ENCODE measurements at regions not wholly inside any gene's neighbourhood (a gene's known extent, or its start where the extent isn't known, plus 50 kb on each side); places are given as distances from the start of the nearest gene placed in this dataset.

DNA sequence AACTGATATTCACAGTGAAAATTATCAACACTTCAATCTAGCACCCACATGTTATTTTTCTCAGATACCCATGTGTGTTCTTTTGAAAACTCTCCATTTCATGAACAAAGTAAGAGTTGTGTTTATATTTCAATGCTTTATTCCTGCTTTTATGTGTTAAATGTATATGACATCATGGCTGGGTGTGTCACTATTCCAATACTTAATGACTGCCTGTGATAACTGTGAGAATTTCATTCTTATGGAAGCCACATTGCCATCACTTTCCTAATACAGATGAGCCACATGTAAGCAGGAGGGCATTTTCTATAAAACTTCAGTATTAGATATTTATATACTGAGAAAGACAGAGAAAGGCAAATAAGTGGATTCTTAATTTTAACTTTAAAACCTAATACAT is 100.4 kb upstream of the FIGN start:
- Histone ChIP-seq H3K27me3 (replicated peaks; ENCODE audit: insufficient read depth) (no peaks in the 10 kb centered on the region), H3K9ac (no peak overlapping the region), H3K27ac (no peak overlapping the region), H3K9me2 (ENCODE audit: insufficient read depth) (0 out of 2 replicates have a peak, but pooled peaks cover 3% of the 10 kb centered on the region), H3K4me2 (ENCODE audit: unreplicated experiment) (no peak overlapping the region), H4K20me1 (ENCODE audit: insufficient read depth) (no peaks in the 10 kb centered on the region), H3K4me3 (no peak overlapping the region), H2AFZ (0 out of 2 replicates have a peak overlapping the region, but pooled peaks have one; percentile 10), H3F3A (ENCODE audit: insufficient read depth) (no peaks in the 10 kb centered on the region), H3K9me3 (ENCODE audit: low read depth) (no peaks in the 10 kb centered on the region), H3K4me1 (ENCODE audit: insufficient read depth) (no peaks in the 10 kb centered on the region), H3K36me3 (ENCODE audit: low read depth) (no peaks in the 10 kb centered on the region), H3K79me2 (ENCODE audit: insufficient read depth) (no peaks in the 10 kb centered on the region)
- no peak for DNase-seq
- in situ Hi-C loops (cut with MboI): no loop called here
- TF ChIP-seq EZH2 (IDR thresholded peaks at IDR 0.05; ENCODE audit: insufficient read depth, poor library complexity, severe bottlenecking) (no peak), EZH2phosphoT487 (IDR thresholded peaks at IDR 0.05; ENCODE audit: insufficient read depth, low read depth) (no peak)

DNA sequence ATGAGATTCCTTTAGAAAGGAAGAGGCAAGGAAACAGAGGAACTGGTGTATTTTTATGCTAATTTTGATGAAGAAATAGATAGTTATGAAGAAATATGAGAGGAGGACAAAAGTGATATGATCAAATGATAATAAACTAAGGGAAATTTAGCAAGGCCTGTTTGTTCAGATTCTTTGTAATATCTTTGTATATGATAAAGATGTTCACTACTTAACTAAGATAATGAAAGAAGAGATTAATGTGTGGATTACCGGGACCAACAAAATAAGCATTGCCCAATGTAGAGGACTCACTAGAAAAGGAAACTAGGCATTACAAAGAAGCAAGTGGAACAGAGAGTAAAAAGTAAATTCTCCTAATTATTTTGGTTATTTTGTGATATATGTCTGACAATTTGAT is 99.0 kb upstream of the FIGN start:
- 92 to 100% methylated on average over 1 of the region's 1 CpG for WGBS, 2 experiments (ENCODE audit: low coverage in 1 of 2, low lambda C conversion rate in 2 of 2, missing lambda C conversion rate in 2 of 2)
- Histone ChIP-seq H3K9me3 (ENCODE audit: low read depth) (no peaks in the 10 kb centered on the region), H4K20me1 (ENCODE audit: insufficient read depth) (no peaks in the 10 kb centered on the region), H3K4me2 (ENCODE audit: unreplicated experiment) (no peak overlapping the region), H3K9me2 (ENCODE audit: insufficient read depth) (0 out of 2 replicates have a peak, but pooled peaks cover 3% of the 10 kb centered on the region), H3K9ac (no peak overlapping the region), H2AFZ (no peak overlapping the region), H3K27ac (no peak overlapping the region), H3K27me3 (replicated peaks; ENCODE audit: insufficient read depth) (no peaks in the 10 kb centered on the region), H3K4me1 (ENCODE audit: insufficient read depth) (no peaks in the 10 kb centered on the region), H3K4me3 (no peak overlapping the region), H3F3A (ENCODE audit: insufficient read depth) (no peaks in the 10 kb centered on the region), H3K79me2 (ENCODE audit: insufficient read depth) (no peaks in the 10 kb centered on the region), H3K36me3 (ENCODE audit: low read depth) (no peaks in the 10 kb centered on the region)
- TF ChIP-seq EZH2phosphoT487 (IDR thresholded peaks at IDR 0.05; ENCODE audit: insufficient read depth, low read depth) (no peak), EZH2 (IDR thresholded peaks at IDR 0.05; ENCODE audit: insufficient read depth, poor library complexity, severe bottlenecking) (no peak)
- no peak for DNase-seq
- in situ Hi-C loops (cut with MboI): no loop called here

DNA sequence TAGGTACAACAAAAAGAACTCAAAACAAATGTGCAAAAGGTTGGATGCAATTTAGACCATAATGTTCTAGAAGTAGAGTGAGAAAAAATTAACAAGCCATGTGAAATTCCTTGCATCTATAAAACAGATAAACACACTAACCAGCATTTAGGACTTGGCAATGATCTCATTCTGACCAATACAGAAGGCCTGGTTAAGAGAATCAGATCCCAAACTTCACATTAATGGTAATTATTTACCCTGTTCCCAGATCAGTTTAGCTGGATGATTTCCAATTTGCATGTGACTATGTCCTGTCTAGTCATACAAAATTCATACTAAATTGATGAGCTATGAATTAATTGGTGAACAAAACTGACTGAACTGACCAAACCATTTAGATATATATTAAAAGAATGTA is 98.4 kb upstream of the FIGN start:
- H3K4me2 ChIP-seq (ENCODE audit: unreplicated experiment): no peak overlapping the region
- no peaks in the 10 kb centered on the region for H3K4me1 ChIP-seq (ENCODE audit: insufficient read depth)
- H3K9me2 ChIP-seq (ENCODE audit: insufficient read depth): 0 out of 2 replicates have a peak, but pooled peaks cover 3% of the 10 kb centered on the region
- H3K9me3 ChIP-seq (ENCODE audit: low read depth): no peaks in the 10 kb centered on the region
- H3F3A ChIP-seq (ENCODE audit: insufficient read depth): no peaks in the 10 kb centered on the region
- TF ChIP-seq EZH2phosphoT487 (IDR thresholded peaks at IDR 0.05; ENCODE audit: insufficient read depth, low read depth) (no peak), EZH2 (IDR thresholded peaks at IDR 0.05; ENCODE audit: insufficient read depth, poor library complexity, severe bottlenecking) (no peak)
- no peaks in the 10 kb centered on the region for H3K27me3 ChIP-seq (replicated peaks; ENCODE audit: insufficient read depth)
- no peak overlapping the region for H2AFZ ChIP-seq
- no peaks in the 10 kb centered on the region for H3K79me2 ChIP-seq (ENCODE audit: insufficient read depth)
- H3K4me3 ChIP-seq: no peak overlapping the region
- H3K27ac ChIP-seq: no peak overlapping the region
- H4K20me1 ChIP-seq (ENCODE audit: insufficient read depth): no peaks in the 10 kb centered on the region
- in situ Hi-C loops (cut with MboI): no loop called here
- peak; percentile 1 for DNase-seq
- H3K9ac ChIP-seq: no peak overlapping the region
- H3K36me3 ChIP-seq (ENCODE audit: low read depth): no peaks in the 10 kb centered on the region

DNA sequence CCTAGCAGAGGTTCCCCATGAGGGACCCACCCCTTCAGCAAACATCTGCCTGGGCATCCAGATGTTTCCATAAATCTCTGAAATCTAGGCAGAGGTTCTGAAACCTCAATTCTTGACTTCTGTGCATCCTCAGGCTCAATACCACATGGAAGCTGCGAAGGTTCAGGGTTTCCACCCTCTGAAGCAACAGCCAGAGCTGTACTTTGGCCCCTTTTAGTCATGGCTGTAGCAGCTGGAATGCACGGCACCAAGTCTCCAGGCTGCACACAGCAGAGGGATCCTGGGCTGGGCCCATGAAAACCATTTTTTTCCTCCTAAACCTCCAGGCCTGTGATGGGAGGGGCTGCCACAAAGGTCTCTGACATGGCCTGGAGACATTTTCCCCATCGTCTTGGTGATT is 93.0 kb upstream of the FIGN start:
- H3K27me3 ChIP-seq (replicated peaks; ENCODE audit: insufficient read depth): no peaks in the 10 kb centered on the region
- H3K4me2 ChIP-seq (ENCODE audit: unreplicated experiment): no peak overlapping the region
- H2AFZ ChIP-seq: no peak overlapping the region
- no peaks in the 10 kb centered on the region for H3K9me3 ChIP-seq (ENCODE audit: low read depth)
- no peaks in the 10 kb centered on the region for H3K36me3 ChIP-seq (ENCODE audit: low read depth)
- no peak overlapping the region for H3K4me3 ChIP-seq
- no peak overlapping the region for H3K27ac ChIP-seq
- H4K20me1 ChIP-seq (ENCODE audit: insufficient read depth): no peaks in the 10 kb centered on the region
- in situ Hi-C loops (cut with MboI): no loop called here
- no peaks in the 10 kb centered on the region for H3K9me2 ChIP-seq (ENCODE audit: insufficient read depth)
- no peaks in the 10 kb centered on the region for H3K79me2 ChIP-seq (ENCODE audit: insufficient read depth)
- H3K9ac ChIP-seq: no peak overlapping the region
- H3F3A ChIP-seq (ENCODE audit: insufficient read depth): no peaks in the 10 kb centered on the region
- H3K4me1 ChIP-seq (ENCODE audit: insufficient read depth): no peaks in the 10 kb centered on the region
- DNase-seq: no peak
- TF ChIP-seq EZH2 (IDR thresholded peaks at IDR 0.05; ENCODE audit: insufficient read depth, poor library complexity, severe bottlenecking): no peak
- no peak for TF ChIP-seq EZH2phosphoT487 (IDR thresholded peaks at IDR 0.05; ENCODE audit: insufficient read depth, low read depth)
- 40 to 47% methylated on average over 3 of the region's 3 CpGs for WGBS, 2 experiments (ENCODE audit: low coverage in 1 of 2, low lambda C conversion rate in 2 of 2, missing lambda C conversion rate in 2 of 2)

DNA sequence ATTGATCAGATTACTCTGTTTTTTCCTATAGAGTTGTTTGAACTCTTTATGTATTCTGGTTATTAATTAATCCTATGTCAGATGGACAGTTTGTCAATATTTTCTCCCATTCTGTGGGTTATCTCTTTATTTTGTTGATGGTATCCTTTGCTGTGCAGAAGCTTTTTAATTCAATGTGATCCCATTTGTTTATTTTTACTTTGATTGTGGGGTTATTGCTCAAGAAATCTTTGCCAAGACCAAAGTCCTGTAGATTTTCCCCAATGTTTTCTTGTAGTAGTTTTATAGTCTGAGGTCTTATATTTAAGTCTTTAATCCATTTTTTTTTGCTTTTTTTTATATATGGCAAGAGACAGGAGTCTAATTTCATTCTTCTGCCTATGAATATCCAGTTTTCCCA is 86.2 kb upstream of the FIGN start:
- H4K20me1 ChIP-seq (ENCODE audit: insufficient read depth): no peaks in the 10 kb centered on the region
- no peak overlapping the region for H3K4me2 ChIP-seq (ENCODE audit: unreplicated experiment)
- H3K4me3 ChIP-seq: no peak overlapping the region
- H3K27ac ChIP-seq: no peak overlapping the region
- H3K36me3 ChIP-seq (ENCODE audit: low read depth): no peaks in the 10 kb centered on the region
- H3K9me2 ChIP-seq (ENCODE audit: insufficient read depth): no peaks in the 10 kb centered on the region
- no peaks in the 10 kb centered on the region for H3K4me1 ChIP-seq (ENCODE audit: insufficient read depth)
- TF ChIP-seq EZH2 (IDR thresholded peaks at IDR 0.05; ENCODE audit: insufficient read depth, poor library complexity, severe bottlenecking): no peak
- TF ChIP-seq EZH2phosphoT487 (IDR thresholded peaks at IDR 0.05; ENCODE audit: insufficient read depth, low read depth): no peak
- no peak overlapping the region for H3K9ac ChIP-seq
- no peaks in the 10 kb centered on the region for H3F3A ChIP-seq (ENCODE audit: insufficient read depth)
- in situ Hi-C loops (cut with MboI): no loop called here
- no peak overlapping the region for H2AFZ ChIP-seq
- H3K9me3 ChIP-seq (ENCODE audit: low read depth): no peaks in the 10 kb centered on the region
- H3K79me2 ChIP-seq (ENCODE audit: insufficient read depth): no peaks in the 10 kb centered on the region
- DNase-seq: no peak
- H3K27me3 ChIP-seq (replicated peaks; ENCODE audit: insufficient read depth): no peaks in the 10 kb centered on the region
